Fibroblast of gingiva (primary cell): ENCODE measurements at regions not wholly inside any gene's neighbourhood (a gene's known extent, or its start where the extent isn't known, plus 50 kb on each side); places are given as distances from the start of the nearest gene placed in this dataset.
A peak's percentile ranks its signal among the peaks of the same experiment; 100 is the strongest.

Experiments used
- DNase-seq: peaks from one replicate; pipeline ENCODE4 v3.0.0-alpha.2; 2011; ENCODE audit warnings: low read depth

DNA sequence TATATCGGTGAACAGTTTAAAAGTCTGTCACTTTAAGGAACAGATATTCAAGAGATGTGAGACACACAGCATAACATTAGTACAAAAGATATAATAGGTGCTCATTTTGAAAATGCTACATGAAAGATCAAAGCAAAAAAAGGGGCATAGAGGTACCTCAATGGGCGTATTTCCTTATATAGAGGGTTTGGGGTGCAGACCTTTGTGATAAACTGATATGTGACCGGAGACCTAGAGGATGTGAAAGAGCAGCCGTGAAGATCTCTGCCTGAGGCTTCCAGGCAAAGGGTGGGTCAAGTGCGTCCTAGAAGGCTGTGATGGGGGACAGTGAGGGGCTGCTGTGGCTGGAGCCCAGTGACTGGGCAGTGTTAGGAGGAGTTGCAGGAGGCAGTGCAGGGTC lies 551.4 kb downstream of the ETS1 start:
- no peak for DNase-seq

DNA sequence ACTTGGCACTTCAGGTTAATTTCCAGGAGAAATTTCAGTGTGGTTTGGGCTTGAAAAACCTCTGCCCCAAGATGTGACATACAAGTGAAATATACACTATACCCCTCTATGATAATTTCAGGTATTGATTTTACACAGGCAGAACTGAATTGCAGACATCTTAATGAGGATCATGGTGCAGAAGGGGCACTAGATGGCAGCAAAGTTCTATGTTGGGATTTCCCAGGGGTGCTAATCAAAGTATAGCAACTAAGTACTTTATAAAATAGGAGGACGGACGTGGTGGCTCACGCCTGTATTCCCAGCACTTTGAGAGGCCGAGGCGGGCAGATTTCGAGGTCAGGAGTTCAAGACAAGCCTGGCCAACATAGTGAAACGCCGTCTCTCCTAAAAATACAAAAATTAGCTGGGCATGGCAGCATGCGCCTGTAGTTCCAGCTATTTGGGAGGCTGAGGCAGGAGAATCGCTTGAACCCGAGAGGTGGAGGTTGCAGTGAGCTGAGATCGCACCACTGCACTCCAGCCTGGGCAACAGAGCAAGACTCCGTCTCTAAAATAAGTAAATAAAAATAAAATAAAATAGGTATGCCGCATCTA lies 555.7 kb downstream of the ETS1 start:
- peak; percentile 60 for DNase-seq

DNA sequence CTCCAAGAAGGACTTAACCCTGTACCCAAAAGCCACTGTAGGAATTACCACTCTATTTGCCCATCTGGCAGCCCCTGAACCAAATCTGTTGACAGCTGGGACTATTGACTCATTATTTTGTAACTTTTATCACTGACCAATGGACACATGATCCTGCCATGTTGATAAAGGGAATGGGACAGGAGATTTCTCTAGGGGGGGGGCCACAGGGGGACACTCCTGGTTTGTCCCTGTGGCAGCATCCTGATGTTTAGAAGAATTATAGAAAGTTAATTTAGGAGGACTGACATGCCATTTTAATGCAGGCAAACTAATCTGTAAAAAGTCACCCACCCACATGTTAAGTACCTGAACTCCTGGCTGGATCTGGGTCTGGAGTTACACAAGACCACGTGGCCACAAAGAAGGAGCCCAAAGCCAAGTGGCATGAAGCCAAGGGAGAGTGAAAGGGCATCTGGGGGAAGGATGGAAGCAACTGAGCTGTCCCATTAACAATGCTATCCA lies 558.1 kb downstream of the ETS1 start:
- no peak for DNase-seq

DNA sequence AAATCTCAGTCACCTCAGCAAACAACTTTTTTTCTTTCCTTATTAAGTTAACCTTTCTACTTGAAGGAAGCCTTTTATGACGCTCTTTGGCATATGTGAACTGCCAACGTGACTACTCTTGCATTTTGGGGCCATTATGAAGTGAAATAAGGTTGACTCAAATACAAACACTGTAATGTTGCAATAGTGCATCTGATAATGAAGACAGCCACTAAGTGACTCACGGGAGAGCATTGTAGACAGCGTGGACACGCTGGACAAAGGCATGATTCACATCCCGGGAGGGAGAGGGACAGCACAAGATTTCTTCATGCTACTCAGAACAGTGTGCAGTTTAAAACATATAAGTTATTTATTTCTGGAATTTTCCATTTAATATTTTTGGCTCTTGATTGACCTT lies 560.8 kb downstream of the ETS1 start:
- peak; percentile 95 for DNase-seq

DNA sequence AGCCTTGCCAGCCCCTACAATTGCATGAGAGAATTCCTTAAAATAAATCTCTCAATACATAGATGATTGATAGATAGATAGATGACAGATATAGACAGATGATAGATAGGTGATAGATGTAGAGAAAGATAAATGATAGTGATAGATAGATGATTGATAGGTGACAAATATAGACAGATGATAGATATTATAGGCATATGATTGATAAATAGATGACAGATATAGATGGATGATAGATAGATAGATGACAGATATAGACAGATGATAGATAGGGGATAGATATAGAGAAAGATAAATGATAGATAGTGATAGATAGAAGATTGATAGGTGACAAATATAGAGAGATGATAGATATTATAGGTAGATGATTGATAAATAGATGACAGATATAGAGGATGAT lies 564.6 kb downstream of the ETS1 start:
- DNase-seq = no peak

DNA sequence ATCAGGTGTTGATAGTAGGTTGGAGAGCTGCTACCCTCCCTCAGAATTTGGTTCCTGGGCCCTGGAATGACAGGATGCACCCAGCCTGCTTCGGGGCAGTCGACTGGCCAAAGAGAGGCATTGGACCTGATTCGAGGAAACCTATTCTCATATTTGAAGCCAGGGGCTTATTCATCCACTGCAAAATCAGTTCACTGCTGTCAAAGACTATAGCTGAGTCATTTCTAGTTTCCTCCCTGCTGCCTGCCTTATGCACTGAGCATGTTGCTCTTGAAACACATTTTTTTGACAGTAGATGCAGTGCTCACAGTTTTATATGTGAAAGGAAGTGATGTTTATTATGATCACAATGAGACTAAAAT lies 565.4 kb downstream of the ETS1 start:
- DNase-seq = no peak

DNA sequence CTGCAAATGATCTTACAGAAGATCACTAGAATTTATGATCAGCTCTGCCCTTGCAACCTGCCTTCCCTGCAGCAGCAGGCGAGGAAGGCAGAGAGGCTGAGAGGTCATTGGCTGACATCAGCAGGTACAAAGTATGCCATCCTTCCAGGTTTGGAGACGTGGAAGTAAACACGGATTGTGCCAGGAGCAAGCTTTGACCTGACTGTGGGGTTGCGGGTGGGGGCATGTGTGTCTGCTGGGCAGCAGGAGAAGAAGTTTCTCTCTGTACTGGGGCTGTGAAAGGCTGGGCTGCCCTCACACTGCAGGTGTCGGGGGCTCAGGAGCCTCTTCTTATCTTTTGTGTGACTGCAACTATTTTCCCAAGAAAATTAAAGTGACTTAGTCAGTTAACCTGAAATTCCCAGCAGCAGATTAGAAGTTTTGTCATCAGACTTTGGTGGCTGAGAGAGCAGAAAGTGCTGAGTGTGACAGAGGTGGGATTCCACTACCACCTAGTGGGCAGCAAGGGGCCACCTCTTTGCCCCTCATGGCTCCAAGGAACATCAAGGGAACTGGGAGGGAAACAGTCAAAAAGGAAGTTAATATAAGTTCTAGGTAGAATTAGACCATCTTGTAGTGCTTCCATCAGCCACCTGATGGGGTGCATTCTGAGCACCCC lies 565.9 kb downstream of the ETS1 start:
- no peak for DNase-seq

DNA sequence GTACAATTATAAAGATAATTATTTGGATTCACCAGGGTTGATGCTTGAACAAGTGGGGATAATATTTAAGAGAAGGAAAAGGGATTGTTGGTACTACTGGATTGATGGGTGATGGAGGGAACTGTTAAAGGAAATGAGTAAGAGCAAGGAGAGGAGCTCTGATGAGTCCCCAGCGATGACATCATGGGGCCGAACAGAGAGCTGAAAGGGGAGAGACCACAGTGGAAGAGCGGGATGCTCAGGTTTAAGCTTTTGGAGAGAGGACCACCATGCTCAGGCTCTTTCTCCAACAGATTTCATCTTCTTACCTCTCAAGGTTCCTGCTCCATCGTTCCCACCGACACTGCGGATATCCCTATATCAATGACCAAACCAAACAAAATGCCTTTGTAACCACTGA lies 568.7 kb downstream of the ETS1 start:
- DNase-seq = no peak

DNA sequence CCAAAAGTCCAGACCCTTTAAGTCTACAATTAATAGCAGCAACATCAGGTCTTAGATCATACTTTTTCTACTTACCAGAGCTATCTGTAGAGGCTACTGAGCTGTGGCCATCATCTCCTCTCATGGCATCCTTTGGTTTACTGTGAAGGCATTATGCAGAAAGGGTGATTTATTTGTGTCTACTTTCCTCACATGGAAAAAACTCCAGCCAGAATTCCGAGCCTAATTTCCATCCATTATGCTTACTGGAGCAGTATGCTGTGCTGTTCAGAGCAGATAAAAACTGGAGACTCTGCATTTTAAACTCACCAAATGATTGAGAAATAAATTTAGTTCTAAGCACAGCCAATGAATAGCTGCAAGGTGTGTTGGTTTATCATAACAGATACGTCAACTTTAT lies 581.8 kb downstream of the ETS1 start:
- DNase-seq = no peak

DNA sequence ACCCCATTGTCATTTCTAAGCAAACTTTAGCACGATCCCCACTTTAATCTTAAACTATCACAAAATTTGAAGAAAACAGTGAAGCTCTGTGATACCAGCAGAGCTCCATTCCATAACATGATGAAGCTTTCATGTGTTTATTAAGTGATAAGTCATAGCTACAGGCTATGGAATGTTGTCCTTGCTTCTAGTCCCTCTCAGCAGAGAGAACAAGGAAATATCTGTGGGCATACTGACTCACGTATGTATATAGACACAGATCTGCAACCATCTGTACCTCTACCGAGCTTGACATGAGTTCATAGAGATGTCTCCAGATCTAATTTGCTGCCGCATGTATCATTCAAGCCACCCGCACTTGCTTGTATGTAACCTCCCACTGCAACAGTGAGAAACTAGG lies 588.9 kb downstream of the ETS1 start:
- no peak for DNase-seq

DNA sequence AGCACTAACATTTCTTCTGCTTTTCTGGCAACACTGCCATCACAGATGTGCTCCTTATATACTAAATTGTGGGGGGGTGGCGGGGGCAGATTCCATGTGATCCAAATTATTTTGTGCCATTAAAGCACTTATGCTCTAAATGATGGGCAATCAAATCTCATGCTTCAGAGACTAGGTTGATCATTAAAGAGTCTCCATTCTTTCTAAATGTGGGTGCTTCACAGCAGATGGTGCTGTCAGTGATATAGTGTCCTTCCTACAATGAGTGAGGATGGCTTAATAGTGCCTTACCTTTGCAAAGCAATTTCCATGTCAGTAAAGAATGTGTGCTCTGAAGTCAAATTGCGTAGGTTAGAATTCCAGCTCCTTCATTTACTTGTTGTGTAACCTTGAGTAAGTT lies 589.8 kb downstream of the ETS1 start:
- DNase-seq = no peak

DNA sequence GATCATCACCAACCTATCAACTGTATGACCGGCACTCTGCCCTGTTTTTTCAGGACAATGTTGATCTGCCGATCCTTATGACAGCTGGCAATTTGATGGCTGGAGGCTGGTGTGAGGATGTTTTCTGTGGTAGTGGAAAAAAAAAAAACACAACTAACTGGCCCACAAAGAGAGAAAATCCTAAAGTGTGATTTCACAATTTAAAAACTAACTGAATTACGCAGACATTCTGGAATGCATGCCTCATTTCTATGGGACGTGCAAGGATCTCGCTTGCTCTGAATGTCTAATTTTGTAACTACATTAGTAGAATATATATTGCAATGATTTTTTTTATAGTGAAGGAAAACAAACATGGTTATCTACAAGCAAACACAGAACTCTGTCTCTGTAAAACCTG lies 590.5 kb downstream of the ETS1 start:
- no peak for DNase-seq

DNA sequence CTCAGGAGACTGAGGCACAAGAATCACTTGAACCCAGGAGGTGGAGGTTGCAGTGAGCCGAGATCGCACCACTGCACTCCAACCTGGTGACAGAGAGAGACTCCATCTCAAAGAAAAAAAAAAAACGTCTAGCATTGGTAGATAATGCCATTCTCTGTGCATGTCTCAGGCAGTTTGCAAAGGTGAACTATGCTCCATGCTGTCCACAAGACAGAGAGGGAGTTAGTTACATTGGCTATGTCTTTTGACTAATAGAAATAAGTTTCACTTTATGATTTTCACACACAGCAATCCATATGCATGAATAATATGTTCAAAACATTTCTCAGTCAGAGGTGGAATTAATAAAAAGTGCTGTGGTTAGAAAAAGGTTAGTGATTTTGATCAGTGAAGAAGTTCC lies 591.4 kb downstream of the ETS1 start:
- DNase-seq = no peak

DNA sequence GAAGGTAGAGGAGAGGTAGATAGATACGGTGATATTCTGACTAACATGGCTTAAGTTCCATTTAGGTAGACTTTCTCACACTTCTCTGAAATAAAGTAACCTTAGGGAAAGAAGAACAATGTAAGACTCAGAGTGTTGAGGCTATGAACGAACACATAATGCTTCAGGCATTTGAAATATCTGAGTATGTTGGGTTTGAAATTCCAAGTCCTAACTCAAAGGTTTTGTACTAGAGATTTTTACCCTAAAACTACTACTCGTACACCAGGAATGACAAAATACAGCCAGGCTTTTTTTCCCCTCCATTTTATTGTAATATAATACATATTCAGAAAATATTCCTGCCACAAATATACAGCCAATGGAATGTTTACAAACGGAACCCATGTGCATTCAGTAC lies 592.6 kb downstream of the ETS1 start:
- no peak for DNase-seq

DNA sequence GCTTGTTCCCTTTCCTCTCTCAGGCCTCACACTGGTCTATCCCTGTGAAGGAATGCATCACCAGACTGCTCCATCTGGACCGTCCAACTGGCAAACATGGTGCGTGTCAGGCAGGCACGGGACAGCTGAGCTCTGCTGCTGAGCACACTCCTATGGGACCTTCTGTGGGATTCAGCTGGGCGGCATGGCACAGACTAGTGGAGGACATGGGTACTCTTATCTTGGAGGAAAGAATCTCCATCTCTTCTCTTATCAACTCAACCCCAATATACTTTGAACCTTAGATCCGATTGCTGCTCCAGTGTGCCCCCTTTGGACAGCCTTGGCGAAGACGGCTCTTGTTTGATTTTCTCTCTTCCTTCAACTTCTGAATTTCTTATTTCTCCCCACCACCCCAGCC lies 593.6 kb downstream of the ETS1 start:
- no peak for DNase-seq

DNA sequence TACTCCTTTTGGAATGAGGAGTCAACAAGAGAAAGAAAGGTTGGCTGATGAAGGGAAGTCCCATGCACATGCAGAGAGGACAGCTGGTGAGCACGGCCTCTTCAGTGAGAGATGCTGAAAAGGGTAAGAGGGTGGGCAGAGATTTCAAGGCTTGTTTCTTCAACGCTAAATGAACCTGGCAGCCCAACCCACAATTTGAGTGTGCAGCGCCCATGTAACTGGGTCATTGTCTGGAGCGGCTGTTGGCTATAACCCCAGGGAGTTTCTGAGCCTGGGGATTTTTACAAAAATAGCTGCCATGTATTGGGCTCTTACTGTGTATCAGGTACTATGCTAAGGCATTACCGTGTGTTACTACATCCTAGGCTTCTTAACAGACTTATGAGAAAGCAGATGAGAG lies 594.1 kb downstream of the ETS1 start:
- DNase-seq = no peak

DNA sequence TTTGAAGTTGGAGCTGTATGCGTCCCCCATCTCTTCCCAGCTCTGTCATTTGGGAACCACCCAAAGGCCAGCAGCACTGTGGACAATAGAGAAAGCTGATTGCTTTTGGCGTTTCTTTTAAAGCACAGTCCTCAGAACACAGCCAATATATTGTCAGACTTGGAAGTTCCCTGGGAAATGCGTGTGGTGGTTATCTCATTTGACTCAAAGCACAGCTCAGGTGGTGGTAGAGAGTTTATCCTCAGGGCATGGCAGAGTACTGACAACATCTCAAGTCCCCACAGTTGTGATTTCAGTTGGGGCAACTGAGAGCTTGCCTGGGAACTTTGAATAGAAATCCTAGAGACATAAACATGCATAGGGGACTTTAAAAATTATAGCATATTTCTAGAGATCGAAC lies 601.3 kb downstream of the ETS1 start:
- no peak for DNase-seq

DNA sequence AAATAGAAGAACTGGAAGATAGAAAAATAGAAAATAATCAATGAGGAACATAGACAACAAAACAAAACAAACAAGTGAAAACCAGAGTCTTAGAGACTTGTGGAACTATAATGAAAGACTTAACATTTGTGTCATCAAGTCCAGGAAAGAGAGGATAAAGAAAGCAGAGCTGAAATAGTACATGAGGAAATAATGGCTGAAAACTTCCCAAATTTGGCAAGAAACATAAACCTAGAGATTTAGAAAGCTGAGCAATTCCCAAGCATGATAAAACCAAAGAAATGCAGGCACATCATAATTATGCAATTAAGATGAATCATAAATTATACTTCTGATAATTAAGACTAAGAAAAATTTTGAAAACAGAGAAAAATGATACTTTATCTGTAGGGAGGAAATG lies 614.5 kb downstream of the ETS1 start:
- no peak for DNase-seq

DNA sequence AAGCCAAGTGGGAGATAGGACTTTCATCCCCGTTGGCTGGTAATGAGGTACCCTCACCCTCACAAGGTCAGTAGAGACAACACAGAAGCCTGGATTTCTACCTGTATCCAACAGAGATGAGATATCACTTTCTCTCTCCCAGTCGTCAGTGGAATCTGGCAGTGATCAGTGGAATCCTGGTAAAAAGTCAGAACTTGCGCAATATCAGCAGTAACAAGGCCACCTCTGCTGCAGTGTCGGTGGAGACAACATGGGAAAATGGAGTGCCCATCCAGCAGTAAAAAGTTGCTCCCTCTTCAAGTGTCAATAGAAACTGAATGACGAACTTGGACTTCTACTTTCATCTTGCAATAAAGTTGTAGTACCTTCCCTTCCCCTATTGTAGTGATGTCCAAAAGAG lies 615.9 kb downstream of the ETS1 start:
- DNase-seq = no peak

DNA sequence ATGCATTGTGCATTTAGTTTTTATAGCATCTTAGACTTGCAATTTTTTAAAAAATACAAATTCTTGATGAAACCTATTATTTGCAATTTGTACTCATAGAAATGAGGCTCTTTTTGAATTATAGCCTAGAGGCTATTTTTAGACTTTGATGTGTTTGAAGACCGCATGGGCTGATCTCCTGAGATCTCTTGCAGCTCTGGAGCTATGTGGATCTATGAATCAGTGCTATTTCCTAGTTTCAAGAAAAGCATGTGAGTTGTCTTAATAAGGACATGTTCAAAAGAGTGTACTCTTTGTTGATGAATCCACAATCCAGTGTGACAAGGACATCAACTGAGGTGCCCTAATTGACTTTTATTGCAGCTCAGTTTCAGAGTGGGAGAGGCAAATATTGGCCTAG lies 620.5 kb downstream of the ETS1 start:
- DNase-seq = no peak

DNA sequence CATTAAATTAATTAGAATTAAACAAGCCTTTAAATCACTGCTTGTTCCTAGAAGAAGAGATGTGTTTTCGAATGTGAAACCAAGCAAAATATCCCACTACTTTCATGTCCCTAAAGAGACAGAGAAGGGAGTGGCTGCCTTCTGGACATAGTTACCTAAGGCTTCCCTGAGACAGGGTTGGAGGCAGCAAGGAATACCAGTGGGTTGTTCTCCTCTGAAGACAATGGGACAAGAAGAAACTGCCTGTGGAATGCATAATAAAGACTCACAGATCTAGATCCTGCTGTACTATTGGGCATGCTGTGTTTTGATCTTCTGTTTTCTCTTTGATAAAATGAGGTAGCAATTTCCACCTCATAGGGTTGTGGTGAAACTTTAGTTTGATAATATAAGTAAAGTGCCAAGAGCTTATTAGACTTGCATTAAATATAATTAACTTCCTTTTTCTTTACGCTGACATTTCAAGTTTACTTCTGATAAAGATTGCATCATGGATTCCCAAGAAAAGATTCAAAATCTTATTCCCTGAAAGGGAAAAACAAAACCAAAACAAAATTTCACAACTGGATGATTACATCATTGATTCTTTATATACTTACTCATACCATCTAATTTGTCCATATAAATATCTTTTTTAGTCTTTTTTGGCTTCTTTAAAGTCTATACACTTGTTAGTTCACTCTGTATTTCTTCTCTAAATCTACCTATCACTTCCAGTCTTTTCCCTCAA lies 621.3 kb downstream of the ETS1 start:
- DNase-seq = no peak

DNA sequence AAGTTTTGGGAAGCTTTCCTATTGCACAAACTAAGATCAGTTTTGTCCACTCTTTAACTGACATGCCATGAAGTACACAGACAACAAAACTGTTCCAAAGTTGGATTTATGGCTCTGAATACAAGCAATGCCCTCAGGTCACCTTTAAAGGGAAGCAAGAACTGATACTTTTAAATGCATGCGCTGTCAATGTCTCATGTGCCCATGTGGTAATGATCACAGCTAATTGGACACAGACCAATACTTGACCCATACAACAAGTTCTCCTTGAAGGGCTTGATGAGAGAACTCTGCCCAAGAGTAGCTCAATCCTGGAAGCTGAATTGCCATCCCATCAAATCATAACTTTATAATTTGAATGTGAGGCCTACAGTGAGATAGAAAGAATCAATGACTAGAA lies 624.9 kb downstream of the ETS1 start:
- no peak for DNase-seq

DNA sequence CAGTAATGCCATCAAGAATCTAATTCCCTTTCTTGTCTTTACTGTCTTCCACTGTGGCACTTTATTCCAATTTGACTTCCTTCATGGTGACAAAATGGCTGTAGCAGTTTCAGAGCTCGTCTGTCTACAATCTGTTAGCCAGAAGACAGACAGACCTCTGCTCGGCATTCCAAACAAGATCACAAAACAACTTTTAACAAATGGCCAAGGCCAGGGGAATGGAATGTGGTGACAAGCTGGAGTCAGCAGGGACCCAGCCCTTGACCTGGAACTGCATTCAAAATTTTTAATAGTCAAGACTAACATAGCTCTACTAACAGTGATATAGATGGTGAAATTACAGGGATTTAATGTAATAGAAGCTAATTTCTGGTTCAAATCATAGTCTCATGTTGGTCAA lies 637.2 kb downstream of the ETS1 start:
- no peak for DNase-seq

DNA sequence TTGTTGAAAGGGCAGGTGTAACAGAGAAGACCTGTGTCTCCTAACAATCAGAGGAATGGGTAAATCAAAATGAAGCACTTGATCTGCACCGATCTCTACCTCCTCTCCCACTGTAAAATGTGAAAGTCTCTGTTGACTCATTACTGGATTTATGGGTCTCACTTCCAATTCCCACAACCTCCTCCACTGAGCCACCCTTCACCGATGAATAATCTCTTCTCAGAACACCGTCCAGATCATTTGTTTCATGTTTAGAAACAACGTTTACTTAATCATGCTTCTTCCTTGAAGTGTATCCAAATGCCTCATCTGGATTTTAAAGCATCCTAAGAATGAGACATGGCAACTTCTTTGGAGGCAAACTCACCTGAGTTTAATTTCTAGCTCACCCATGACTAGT lies 643.6 kb downstream of the ETS1 start:
- DNase-seq = no peak
